HG02763 (cell line): ENCODE measurements at regions not wholly inside any gene's neighbourhood (a gene's known extent, or its start where the extent isn't known, plus 50 kb on each side); places are given as distances from the start of the nearest gene placed in this dataset.

Experiments
- ATAC-seq: cut with Tn5 transposase; IDR thresholded peaks from one replicate; pipeline ENCODE4 v1.9.1; 2021; ENCODE audit warnings: mild to moderate bottlenecking, moderate library complexity; ENCODE audit not compliant: unreplicated experiment

- no peak for ATAC-seq
These were observed 181.3 kb upstream of the SPAG17 start for GRCh38 chr1:118366286-118366685.

- no peak for ATAC-seq
These were observed 179.9 kb upstream of the SPAG17 start for GRCh38 chr1:118364882-118365281.

- no peak for ATAC-seq
These were observed 178.4 kb upstream of the SPAG17 start for GRCh38 chr1:118363396-118363795.

- ATAC-seq = no peak
These were observed 175.8 kb upstream of the SPAG17 start for GRCh38 chr1:118360817-118361216.

GRCh38 chr1:118346936-118347335, 161.9 kb upstream of the SPAG17 start:
- ATAC-seq = no peak

GRCh38 chr1:118340928-118341910, 156.2 kb upstream of the SPAG17 start:
- no peak for ATAC-seq

GRCh38 chr1:118339400-118340124, 154.5 kb upstream of the SPAG17 start:
- ATAC-seq = no peak

GRCh38 chr1:118338936-118339335, 153.9 kb upstream of the SPAG17 start:
- ATAC-seq = no peak

- ATAC-seq = no peak
These were observed 152.3 kb upstream of the SPAG17 start for GRCh38 chr1:118337346-118337745.

- ATAC-seq = peak; percentile 94
These were observed 150.3 kb upstream of the SPAG17 start for GRCh38 chr1:118335331-118335732.

- ATAC-seq = no peak
These were observed 149.5 kb upstream of the SPAG17 start for GRCh38 chr1:118334506-118334905.

GRCh38 chr1:118333601-118334210, 148.7 kb upstream of the SPAG17 start:
- ATAC-seq = no peak

GRCh38 chr1:118326960-118327629, 142.1 kb upstream of the SPAG17 start:
- ATAC-seq = no peak

- ATAC-seq = no peak
These were observed 140.7 kb upstream of the SPAG17 start for GRCh38 chr1:118325550-118326225.

GRCh38 chr1:118323246-118323645, 138.2 kb upstream of the SPAG17 start:
- no peak for ATAC-seq

GRCh38 chr1:118322331-118322730, 137.3 kb upstream of the SPAG17 start:
- no peak for ATAC-seq

GRCh38 chr1:118321840-118322239, 136.8 kb upstream of the SPAG17 start:
- no peak for ATAC-seq

GRCh38 chr1:118317842-118318614, 133.0 kb upstream of the SPAG17 start:
- no peak for ATAC-seq

- ATAC-seq = no peak
These were observed 121.8 kb upstream of the SPAG17 start for GRCh38 chr1:118306851-118307250.
